HAP-1 (cell line): ENCODE measurements at regions not wholly inside any gene's neighbourhood (a gene's known extent, or its start where the extent isn't known, plus 50 kb on each side); places are given as distances from the start of the nearest gene placed in this dataset.

Experiments used
- DNase-seq, 2 experiments: peaks; one replicate each; pipeline ENCODE4 v3.0.0-alpha.2; 2016 to 2020; ENCODE audit warnings: low spot score in 2 of 2
- H3K27me3 ChIP-seq: fragments of 250-450 bp; sonication (Bioruptor Pico); 2 replicates; pipeline ENCODE4 v1.5.1; 2020; ENCODE audit warnings: low read depth, mild to moderate bottlenecking, moderate library complexity
- H3K36me3 ChIP-seq: fragments of 250-450 bp; sonication (Bioruptor Pico); replicated peaks from 2 replicates; pipeline ENCODE4 v1.5.1; 2020; ENCODE audit warnings: mild to moderate bottlenecking
- H3K4me1 ChIP-seq: fragments of 250-450 bp; sonication (Bioruptor Pico); 2 replicates; pipeline ENCODE4 v1.5.1; 2020; ENCODE audit warnings: mild to moderate bottlenecking
- H3K4me3 ChIP-seq: fragments of 250-450 bp; sonication (Bioruptor Pico); 2 replicates; pipeline ENCODE4 v1.5.1; 2020; ENCODE audit warnings: mild to moderate bottlenecking, moderate library complexity
- H3K9me3 ChIP-seq: fragments of 250-450 bp; sonication (Bioruptor Pico); 2 replicates; pipeline ENCODE4 v1.5.1; 2020; ENCODE audit warnings: mild to moderate bottlenecking, moderate library complexity
- in situ Hi-C: fragments of 300-500 bp; cut with MboI; formaldehyde crosslinking; loops from 3 replicates; pipeline ENCODE4 v1.14.3; 2020; ENCODE audit warnings: low sequenced_read_pairs, inconsistent platforms, mixed read lengths

DNA sequence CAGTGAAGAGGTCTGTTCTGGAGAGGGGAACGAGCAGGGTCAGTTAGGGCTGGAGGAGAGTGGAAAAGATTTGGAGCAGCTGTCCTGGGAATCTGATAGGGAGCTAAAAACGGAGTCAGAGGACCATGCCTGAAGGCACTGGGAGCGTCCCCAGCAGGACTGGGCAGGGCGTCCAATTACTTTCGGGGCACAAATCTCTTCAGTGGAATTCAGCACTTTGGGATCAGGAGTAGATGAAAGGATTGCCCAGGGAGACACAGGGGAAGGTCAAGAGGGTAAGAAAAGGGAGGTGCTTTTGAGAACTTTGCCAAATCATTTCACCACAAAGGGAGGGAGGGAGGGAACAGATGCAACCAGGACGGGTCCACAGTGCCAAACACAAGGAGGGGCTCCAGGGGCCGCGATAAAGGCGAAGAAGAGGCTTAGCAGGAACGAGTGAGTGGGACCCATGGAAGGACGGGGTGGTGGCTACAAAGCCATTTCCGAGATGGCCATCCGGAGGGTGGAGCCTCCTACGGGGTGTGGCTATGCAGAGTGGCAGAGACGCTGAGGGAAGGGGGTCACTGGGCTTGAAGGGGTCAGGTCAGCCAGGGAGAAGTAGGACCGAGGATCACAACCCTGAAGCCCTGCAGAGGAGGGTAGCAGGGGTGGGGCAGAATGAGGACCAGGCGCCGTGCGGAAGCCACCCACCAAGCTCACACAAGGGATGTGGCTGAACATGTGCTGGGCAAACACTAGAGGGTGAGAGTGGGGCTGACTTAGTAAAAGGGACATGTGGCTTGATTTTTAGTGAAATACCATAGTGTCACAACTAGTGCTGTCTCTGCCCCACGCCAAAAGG lies 180.0 kb upstream of the RREB1 start:
- Histone ChIP-seq H3K36me3 (no peaks in the 10 kb centered on the region), H3K4me3 (no peak overlapping the region), H3K9me3 (no peaks in the 10 kb centered on the region), H3K27me3 (no peaks in the 10 kb centered on the region), H3K4me1 (no peaks in the 10 kb centered on the region)
- DNase-seq, result no peak
- in situ Hi-C loops, result no loop called here

DNA sequence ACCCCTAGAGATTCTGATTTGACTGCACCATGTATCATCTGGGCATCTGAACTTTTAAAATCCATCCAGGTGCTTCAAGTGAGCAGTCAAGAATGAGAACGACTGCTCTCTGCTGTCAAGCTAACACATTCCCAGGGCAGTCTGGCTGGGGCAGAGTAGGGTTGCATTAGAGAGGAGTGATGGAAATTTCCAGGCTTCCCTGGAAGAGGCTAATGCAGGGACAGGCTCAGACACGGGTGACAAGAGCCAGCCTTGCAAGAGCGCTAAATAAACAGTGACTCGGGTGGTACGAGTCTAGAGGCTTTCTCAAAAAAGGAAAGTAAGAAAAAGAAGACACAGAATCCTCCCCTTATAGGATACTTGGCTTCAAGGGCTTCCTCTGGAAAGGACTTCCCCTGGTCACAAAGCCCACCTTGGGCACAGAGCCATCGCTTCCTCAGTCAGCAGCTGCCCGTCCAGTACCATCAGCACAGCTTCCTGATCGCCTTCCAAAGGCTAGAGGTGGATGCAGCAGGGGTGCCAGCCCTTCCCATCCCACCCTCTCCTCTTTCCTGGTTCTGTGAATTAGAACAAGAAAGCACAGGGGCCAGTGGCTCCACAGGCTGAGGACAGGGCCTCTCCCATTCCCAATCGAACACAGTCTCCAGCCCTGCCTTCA lies 177.4 kb upstream of the RREB1 start:
- Histone ChIP-seq H3K9me3 (no peaks in the 10 kb centered on the region), H3K4me1 (no peaks in the 10 kb centered on the region), H3K4me3 (no peak overlapping the region), H3K36me3 (no peaks in the 10 kb centered on the region), H3K27me3 (no peaks in the 10 kb centered on the region)
- in situ Hi-C loops, result no loop called here
- DNase-seq, result no peak

DNA sequence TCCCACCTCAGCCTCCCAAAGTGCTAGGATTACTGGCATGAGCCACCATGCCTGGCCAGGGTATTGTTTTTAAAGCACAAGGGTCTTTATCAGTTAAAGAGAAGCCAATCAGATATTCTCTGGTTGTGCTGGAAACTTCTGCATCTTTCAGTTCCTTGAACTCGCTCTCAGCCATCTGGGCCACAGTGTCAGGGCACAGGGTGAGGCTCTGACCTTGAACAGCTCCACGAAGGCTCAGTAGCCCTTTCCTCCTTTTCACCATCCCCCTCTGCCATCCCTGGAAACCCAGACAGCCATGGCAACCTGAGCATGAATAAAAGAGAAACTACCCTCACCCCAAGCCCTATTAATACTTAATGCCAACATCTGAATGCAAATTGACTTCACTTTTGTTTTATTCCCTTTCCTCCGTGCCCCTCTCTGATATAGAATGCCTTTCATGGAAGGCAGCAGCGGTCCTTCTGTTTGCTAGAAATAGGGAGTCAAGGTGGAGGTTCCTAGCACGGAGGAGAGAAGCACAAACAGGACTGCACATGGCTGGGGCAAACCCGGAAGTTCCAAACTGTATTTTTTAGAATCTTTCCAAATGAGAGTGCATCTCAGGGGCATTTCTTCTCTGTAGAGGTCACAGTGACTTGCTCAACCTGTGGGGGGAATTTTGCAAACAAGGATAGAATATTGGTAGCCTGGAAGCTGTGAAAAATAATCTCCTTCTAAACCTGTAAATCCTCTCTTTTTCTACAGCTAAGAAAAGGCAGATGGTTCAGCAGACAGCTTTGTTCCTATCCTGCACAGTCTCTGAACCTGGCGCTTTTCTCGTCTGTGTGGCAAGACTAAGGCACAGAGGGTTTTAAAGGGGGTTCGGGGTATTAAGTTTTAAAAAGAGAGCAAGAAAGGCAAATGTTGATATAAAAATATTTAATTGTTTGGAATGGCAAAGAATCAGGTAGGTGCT lies 176.4 kb upstream of the RREB1 start:
- in situ Hi-C loops, result no loop called here
- no peaks in the 10 kb centered on the region for H3K9me3 ChIP-seq
- DNase-seq, result no peak
- H3K4me1 ChIP-seq, result no peaks in the 10 kb centered on the region
- no peaks in the 10 kb centered on the region for H3K27me3 ChIP-seq
- no peak overlapping the region for H3K4me3 ChIP-seq
- H3K36me3 ChIP-seq, result no peaks in the 10 kb centered on the region

DNA sequence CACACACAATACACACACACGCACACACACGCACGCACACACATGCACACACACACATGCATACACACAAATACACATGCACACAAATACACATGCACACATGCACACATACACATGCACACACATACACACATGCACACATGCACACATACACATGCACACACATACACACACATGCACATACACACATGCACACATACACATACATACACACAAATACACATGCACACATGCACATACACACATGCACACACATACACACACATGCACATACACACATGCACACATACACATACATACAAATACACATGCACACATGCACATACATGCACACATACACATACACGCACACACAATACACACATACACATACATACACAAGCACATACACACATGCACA lies 175.4 kb upstream of the RREB1 start:
- Histone ChIP-seq H3K9me3 (no peaks in the 10 kb centered on the region), H3K27me3 (no peaks in the 10 kb centered on the region), H3K36me3 (no peaks in the 10 kb centered on the region), H3K4me3 (no peak overlapping the region), H3K4me1 (no peaks in the 10 kb centered on the region)
- no peak for DNase-seq
- in situ Hi-C loops, result no loop called here

DNA sequence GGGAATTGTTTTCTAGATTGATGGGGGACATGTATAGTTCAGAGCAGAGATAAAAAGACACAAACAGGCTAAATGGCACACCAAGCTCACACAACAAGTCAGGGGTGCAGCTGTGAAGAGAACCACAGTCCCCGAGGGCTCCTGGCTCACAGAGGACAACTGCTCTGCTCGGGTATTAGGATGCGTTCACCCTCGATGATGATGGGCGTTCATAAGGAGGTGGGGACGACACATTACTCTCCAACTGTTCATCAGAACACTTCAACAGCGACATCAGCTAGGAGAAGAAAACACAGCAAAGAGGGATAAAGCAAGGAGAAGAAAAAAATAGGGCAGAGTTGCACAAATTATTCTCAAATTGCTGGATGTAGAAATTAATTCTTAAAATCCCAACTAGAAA lies 174.8 kb upstream of the RREB1 start:
- no peak overlapping the region for H3K4me3 ChIP-seq
- in situ Hi-C loops, result no loop called here
- no peaks in the 10 kb centered on the region for H3K9me3 ChIP-seq
- no peaks in the 10 kb centered on the region for H3K4me1 ChIP-seq
- H3K27me3 ChIP-seq, result no peaks in the 10 kb centered on the region
- H3K36me3 ChIP-seq, result no peaks in the 10 kb centered on the region
- DNase-seq, result no peak

DNA sequence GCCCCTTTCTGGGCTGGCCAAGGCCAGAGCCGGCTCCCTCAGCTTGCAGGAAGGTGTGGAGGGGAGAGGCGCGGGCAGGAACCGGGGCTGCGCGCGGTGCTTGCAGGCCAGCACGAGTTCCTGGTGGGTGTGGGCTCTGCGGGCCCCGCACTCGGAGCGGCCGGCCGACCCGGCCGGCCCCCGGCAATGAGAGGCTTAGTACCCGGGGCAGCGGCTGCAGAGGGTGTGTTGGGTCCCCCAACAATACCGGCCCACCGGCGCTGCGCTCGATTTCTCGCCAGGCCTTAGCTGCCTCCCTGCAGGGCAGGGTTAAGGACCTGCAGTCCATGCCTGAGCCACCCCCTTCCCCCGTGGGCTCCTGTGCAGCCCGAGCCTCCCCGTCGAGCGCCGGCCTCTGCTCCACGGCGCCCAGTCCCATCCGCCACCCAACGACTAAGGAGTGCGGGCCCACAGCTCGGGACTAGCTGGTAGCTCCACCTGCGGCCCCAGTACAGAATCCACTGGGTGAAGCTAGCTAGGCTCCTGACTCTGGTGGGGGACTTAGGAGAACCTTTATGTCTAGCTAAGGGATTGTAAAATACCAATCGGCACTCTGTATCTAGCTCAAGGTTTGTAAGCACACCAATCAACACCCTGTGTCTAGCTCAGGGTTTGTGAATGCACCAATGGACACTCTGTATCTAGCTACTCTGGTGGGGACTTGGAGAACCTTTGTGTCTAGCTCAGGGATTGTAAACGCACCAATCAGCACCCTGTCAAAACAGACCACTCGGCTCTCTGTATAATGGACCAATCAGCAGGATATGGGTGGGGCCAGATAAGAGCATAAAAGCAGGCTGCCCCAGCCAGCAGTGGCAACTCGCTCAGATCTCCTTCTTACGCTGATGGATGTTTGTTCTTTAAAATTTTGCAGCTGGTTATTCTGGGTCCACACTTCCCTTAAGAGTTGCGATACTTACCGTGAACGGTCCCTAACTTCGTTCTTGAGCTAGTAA lies 167.4 kb upstream of the RREB1 start:
- H3K27me3 ChIP-seq, result no peaks in the 10 kb centered on the region
- H3K4me1 ChIP-seq, result no peaks in the 10 kb centered on the region
- no peak overlapping the region for H3K4me3 ChIP-seq
- in situ Hi-C loops, result no loop called here
- H3K36me3 ChIP-seq, result no peaks in the 10 kb centered on the region
- no peaks in the 10 kb centered on the region for H3K9me3 ChIP-seq
- no peak for DNase-seq

DNA sequence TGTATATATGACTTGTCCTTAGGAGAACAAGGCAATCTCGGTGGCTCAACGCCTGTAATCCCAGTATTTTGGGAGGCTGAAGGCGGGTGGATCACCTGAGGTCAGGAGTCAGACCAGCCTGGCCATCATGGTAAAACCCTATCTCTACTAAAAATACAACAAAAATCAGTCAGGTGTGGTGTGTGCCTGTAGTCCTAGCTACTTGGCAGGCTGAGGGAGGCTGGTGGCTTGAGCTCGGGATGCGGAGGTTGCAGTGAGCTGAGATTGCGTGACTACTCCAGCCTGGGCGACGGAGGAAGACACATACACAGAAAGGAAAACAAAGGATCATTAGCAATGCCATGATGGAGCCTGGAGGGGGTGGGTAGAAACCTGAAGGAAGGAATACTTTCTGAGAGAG lies 166.6 kb upstream of the RREB1 start:
- in situ Hi-C loops, result no loop called here
- H3K36me3 ChIP-seq, result no peaks in the 10 kb centered on the region
- H3K4me1 ChIP-seq, result no peaks in the 10 kb centered on the region
- H3K4me3 ChIP-seq, result no peak overlapping the region
- no peaks in the 10 kb centered on the region for H3K9me3 ChIP-seq
- H3K27me3 ChIP-seq, result no peaks in the 10 kb centered on the region
- no peak for DNase-seq

DNA sequence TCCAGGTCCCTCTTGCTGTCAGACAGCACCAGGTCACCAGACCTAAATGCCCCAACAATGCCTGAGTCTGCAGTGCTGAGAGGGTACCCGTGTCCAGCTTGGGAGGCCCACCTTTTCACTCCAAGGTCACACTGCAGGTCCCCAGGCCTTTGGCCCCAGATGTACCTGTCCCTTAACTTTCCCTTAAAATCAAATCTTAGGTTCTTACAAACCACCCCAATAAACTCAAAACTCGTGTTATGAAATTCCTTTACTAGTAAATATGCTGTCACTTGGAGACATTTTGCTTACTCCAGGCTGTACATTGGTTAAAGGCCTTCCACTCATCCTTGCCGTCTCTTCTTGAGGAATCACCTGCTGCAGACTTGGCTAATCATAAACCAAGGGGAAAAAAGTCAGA lies 165.7 kb upstream of the RREB1 start:
- H3K9me3 ChIP-seq, result no peaks in the 10 kb centered on the region
- H3K36me3 ChIP-seq, result no peaks in the 10 kb centered on the region
- H3K4me1 ChIP-seq, result no peaks in the 10 kb centered on the region
- in situ Hi-C loops, result no loop called here
- no peak overlapping the region for H3K4me3 ChIP-seq
- DNase-seq, result no peak
- H3K27me3 ChIP-seq, result no peaks in the 10 kb centered on the region

DNA sequence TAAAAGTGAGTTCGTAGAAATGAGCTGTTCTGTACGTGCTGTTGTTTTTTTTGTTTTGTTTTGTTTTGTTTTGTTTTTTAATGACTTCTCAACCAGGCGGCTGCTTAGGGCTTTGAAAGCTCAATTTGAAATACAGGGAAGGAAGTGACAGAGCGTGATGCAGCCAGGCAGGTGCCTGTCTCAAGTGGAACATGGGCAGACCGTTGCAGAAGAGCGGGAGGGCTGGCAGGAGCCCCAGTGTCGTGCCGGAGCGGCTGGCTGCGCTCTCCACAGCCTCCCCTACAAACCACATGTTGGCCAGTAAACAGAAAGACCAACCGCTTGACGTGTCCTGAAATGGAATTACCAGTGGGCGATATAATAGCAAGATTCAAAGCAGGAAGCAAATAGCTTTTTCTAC lies 164.9 kb upstream of the RREB1 start:
- Histone ChIP-seq H3K36me3 (no peaks in the 10 kb centered on the region), H3K27me3 (no peaks in the 10 kb centered on the region), H3K4me3 (no peak overlapping the region), H3K4me1 (no peaks in the 10 kb centered on the region), H3K9me3 (no peaks in the 10 kb centered on the region)
- in situ Hi-C loops, result no loop called here
- no peak for DNase-seq

DNA sequence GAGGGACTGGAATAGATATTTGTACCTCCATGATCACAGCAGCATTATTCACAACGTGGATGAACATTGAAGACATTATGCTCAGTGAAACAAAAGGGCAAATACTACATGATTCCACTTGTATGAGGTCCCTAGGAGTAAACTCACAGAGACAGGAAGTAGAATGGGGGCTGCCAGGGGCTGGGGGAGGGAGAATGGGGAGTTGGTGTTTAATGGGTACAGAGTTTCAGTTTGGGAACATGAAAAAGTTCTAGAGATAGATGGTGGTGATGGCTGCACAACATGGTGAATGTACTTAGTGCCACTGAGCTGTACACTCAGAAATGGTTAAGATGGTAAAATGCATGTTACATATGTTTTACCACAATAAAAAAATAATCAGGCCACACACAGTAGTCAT lies 164.3 kb upstream of the RREB1 start:
- in situ Hi-C loops, result no loop called here
- Histone ChIP-seq H3K27me3 (no peaks in the 10 kb centered on the region), H3K36me3 (no peaks in the 10 kb centered on the region), H3K4me1 (no peaks in the 10 kb centered on the region), H3K4me3 (no peak overlapping the region), H3K9me3 (no peaks in the 10 kb centered on the region)
- DNase-seq, result no peak

DNA sequence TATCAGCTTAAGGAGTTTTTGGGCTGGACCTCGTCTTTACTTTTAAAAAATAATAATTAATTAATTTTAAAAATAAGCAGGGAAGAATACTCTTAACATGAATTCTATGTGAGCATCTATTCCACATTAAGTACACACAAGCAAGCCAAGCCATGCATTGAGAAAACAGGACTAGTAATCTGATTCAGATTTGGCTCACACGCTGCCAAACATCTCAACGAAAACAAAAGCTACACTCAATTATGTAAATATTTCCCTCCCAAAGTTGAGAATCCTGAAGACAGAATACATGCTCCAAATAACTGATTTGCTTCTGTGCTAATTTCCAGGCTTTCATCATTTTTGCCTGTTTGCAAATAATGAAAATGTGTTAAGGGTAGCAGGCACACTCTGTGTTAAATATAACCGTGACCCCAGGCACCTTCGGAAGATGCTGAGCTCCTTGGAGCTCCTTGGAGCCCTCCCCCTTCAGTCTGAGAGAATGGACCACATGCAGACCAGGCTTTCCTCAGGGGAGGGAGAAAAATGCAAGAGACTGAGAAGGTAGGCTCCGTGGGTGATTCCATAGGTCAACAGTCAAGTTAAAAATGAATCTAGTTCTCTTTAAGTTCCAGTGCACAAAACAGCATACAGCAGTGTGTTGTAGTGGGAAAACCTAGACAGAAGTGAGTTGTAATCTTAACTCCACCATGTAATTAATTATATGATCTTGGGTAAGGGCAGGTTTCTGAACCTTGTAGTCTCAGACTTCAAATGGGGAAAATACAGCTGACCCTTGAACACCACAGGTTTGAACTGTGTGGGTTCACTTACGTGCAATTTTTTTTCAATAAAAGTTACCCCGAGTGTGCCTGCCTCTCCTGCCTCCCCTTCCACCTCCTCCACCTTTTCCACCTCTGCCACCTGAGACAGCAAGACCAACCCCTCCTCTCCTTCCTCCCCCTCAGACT lies 161.3 kb upstream of the RREB1 start:
- no peaks in the 10 kb centered on the region for H3K27me3 ChIP-seq
- DNase-seq, result no peak
- in situ Hi-C loops, result no loop called here
- H3K4me3 ChIP-seq, result no peak overlapping the region
- H3K36me3 ChIP-seq, result no peaks in the 10 kb centered on the region
- peaks cover 6% of the 10 kb centered on the region; the same call in 1 of the 2 replicates for H3K9me3 ChIP-seq
- no peaks in the 10 kb centered on the region for H3K4me1 ChIP-seq
